GM23248 (cell line): ENCODE measurements at regions not wholly inside any gene's neighbourhood (a gene's known extent, or its start where the extent isn't known, plus 50 kb on each side); places are given as distances from the start of the nearest gene placed in this dataset.

Experiments
- EZH2 ChIP-seq: fragments of 200-600 bp; sonication (generic); IDR thresholded peaks from 2 replicates; pipeline ENCODE4 v1.6.1; 2018; ENCODE audit warnings: antibody characterized with exemption, mild to moderate bottlenecking; ENCODE audit not compliant: insufficient read depth, poor library complexity, severe bottlenecking
- EZH2phosphoT487 ChIP-seq: fragments of 200-600 bp; sonication (generic); IDR thresholded peaks from 2 replicates; pipeline ENCODE4 v1.6.1; 2018; ENCODE audit warnings: antibody characterized with exemption, moderate library complexity, mild to moderate bottlenecking, low read depth; ENCODE audit not compliant: insufficient read depth

DNA sequence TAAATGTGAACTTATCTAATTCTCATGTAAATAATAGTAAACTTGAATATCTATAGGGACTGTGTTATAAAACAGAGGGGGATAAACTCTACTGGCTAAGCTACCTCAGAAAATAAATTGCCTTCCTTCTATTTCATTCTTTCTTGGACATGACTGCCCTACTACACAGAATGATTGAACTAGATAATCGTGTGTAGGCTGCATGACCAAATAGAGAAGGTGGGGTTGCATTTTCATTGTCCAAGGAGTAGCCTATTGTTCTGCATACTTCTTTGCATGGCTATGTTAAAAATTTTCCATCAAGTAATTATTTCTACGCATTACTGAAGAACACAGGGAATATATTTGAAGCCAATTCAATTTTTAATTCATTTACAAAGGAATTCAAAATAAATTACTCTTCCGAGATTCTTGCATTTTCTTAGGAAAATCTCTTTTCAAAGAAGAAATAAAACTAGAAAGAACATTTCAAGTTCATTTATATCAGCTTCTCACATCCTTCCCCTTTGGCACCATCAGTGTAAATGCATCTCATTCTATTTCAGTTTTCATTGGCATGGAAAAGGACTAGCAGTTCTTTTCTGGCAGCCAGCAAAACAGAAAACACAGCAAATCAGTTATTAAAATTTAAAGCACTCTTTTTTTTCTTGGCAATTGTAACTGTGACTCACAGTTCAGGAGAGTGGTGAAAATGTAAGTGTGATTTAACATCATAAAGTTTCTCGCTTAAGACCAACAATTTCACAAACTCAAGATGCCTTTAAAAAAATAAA lies 714.7 kb downstream of the NCAM2 start:
- TF ChIP-seq EZH2phosphoT487 (no peak), EZH2 (no peak)
